H1 (cell line): ENCODE measurements at regions not wholly inside any gene's neighbourhood (a gene's known extent, or its start where the extent isn't known, plus 50 kb on each side); places are given as distances from the start of the nearest gene placed in this dataset.

Experiments
- CHD7 ChIP-seq: fragments of 300-600 bp; sonication (generic); IDR thresholded peaks from 2 replicates; pipeline ENCODE4 v1.7.1; 2012; ENCODE audit warnings: low read length, moderate library complexity, mild to moderate bottlenecking, inconsistent platforms; ENCODE audit not compliant: insufficient replicate concordance
- FOSL1 ChIP-seq: IDR thresholded peaks from 2 replicates; pipeline ENCODE4 v1.6.1; 2011; ENCODE audit warnings: mild to moderate bottlenecking, low read depth, low read length, moderate library complexity; ENCODE audit not compliant: insufficient read depth
- MAX ChIP-seq: IDR thresholded peaks from 2 replicates; pipeline ENCODE4 v1.6.1; 2012; ENCODE audit warnings: inconsistent platforms
- RBBP5 ChIP-seq: IDR thresholded peaks from 2 replicates; pipeline ENCODE4 v1.7.1; 2012; ENCODE audit warnings: low read depth, mild to moderate bottlenecking, inconsistent platforms, low read length, moderate library complexity, borderline replicate concordance
- TBP ChIP-seq: IDR thresholded peaks from 2 replicates; pipeline ENCODE4 v1.6.1; 2011; ENCODE audit warnings: low read depth, low read length, improper control_type of control experiment
- TF ChIP-seq, protein P1 (sequence below): IDR thresholded peaks from 2 replicates; pipeline ENCODE4 v1.6.1; 2012; ENCODE audit warnings: low read length, inconsistent platforms

DNA sequence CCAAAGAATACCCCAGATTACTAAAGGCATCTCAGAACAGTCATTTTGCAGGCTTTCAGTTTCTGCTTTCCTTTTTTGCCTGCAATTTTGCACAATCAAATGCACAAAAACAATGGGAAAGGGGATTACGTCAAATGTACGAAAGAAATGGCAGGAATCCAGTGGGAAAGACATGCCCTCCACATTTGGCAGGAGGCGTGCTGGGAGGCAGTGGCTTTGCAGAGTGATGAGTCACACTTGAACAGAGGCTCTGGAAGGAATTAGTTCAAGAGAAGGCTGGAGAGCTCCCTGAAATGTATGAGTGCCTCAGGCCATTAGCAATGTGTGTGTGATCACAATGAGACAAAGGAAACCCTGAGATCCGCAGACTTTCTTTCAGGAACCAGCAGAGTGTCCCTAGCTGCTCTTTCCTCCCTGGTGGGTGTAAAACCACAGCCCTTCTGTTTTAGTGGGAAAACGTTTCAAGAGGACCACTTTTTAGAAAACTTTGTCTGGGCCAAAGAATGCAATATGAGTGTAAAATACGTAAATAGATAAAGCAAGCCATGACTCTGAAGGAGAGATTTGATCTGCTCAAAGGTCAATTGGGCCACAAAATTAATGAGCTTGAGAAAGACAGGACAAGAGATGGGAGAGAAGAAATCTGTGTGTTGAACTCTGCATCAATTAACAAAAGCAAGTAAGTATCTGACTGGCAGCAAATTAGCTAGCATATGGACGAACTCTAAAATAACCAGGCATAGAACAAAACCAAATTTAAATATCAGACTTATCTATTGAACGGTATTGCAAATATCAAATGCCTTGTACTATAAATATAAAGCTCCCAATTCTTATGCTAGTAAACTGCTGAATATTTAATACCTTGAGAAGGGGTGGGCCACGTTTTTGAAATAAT is 155.4 kb upstream of the PDE3A start (continued):
- TF ChIP-seq, protein P1, sequence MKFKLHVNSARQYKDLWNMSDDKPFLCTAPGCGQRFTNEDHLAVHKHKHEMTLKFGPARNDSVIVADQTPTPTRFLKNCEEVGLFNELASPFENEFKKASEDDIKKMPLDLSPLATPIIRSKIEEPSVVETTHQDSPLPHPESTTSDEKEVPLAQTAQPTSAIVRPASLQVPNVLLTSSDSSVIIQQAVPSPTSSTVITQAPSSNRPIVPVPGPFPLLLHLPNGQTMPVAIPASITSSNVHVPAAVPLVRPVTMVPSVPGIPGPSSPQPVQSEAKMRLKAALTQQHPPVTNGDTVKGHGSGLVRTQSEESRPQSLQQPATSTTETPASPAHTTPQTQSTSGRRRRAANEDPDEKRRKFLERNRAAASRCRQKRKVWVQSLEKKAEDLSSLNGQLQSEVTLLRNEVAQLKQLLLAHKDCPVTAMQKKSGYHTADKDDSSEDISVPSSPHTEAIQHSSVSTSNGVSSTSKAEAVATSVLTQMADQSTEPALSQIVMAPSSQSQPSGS: peak; percentile 83; the same call in 1 of the 2 replicates
- TF ChIP-seq MAX (peak; percentile 73), RBBP5 (no peak), FOSL1 (no peak), TBP (no peak), CHD7 (peak; percentile 24)
